GM10266 (cell line): ENCODE measurements at regions not wholly inside any gene's neighbourhood (a gene's known extent, or its start where the extent isn't known, plus 50 kb on each side); places are given as distances from the start of the nearest gene placed in this dataset.

ENCODE experiments used
- DNase-seq: peaks from one replicate; pipeline ENCODE4 v3.0.0; 2012; ENCODE audit errors: extremely low spot score
- CTCF ChIP-seq: IDR thresholded peaks from 2 replicates; pipeline ENCODE4 v1.5.1; 2012; ENCODE audit warnings: mild to moderate bottlenecking, low read depth; ENCODE audit not compliant: control insufficient read depth, insufficient read depth; ENCODE audit errors: missing control alignments

- TF ChIP-seq CTCF: no peak
These were observed 153.9 kb downstream of the ZNF518B start for GRCh38 chr4:10303291-10303690.

GRCh38 chr4:10302096-10302495, 155.1 kb downstream of the ZNF518B start:
- TF ChIP-seq CTCF: no peak
- DNase-seq: no peak

More at GRCh38 chr4:10303291-10303690, 153.9 kb downstream of the ZNF518B start:
- DNase-seq: no peak

DNA sequence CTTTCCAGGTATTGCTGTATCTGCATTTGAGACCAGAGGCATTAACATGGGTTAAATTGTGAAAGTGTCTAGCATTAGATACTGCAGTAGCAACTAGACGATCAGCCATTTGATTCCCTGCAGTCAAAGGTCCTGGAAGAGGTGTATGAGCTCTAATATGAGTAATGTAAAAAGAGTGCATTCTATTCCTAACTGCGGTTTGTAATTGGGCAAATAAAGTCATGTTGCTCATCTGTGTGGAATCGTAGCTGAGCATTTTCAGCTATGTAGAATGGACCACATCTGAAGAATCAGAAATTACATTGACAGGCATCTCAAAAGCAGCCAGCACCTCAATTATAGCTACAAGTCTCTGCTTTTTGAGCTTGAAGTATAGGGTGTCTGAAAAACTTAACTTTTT, 157.6 kb downstream of the ZNF518B start:
- no peak for TF ChIP-seq CTCF
- DNase-seq: no peak

GRCh38 chr4:10298681-10299080, 158.5 kb downstream of the ZNF518B start:
- TF ChIP-seq CTCF: no peak
- no peak for DNase-seq

DNA sequence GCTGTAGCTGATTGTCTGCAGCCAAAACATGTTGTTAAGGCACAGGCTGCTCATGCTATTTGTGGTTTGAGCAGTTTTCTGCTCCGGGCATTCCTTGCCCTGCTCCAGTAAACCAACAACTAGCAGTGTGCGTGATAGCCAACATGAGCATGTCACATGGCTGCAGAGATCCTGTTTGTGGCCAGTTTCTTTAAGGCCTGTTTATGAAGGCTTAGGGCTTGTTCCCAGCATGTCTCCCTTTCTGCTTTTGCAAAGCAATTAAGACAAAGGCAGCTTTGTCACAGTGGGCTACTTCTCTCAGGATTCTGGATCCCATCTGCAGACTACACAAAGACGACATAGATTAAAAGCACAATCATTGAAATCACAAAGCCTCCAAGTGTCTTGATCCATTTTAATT, 160.5 kb downstream of the ZNF518B start:
- TF ChIP-seq CTCF: no peak
- no peak for DNase-seq

GRCh38 chr4:10295301-10295700, 161.9 kb downstream of the ZNF518B start:
- no peak for TF ChIP-seq CTCF
- no peak for DNase-seq

- TF ChIP-seq CTCF: no peak
- no peak for DNase-seq
These were observed 167.7 kb downstream of the ZNF518B start for GRCh38 chr4:10289538-10289906.
